ENCODE measurements at regions not wholly inside any gene's neighbourhood (a gene's known extent, or its start where the extent isn't known, plus 50 kb on each side); places are given as distances from the start of the nearest gene placed in this dataset.

DNA sequence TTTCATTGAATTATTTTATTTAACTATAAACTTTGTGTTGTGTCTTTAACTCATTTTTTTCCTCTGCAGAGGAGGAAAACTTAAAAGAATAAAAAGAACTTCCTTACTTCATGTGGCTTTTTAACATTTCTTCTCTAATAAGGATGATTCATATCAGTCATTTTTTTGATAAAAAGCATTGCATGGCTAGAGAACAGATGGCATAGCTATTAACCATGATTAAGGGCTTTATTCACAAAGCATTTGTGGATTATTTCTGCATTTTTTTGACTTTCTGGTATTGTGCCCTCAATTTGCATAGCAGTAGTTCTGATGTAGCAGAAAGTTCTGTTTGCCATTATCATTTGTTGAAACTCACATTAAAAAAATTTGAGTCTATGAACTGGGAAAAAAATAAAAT, 540.8 kb downstream of the SI start:
- Histone ChIP-seq H3K36me3 (no peaks in the 10 kb centered on the region), H3K27ac (no peak overlapping the region), H3K4me1 (no peaks in the 10 kb centered on the region), H3K9me3 (peaks cover 0 to 2% of the 10 kb centered on the region in 2 donors), H3K4me3 (no peak overlapping the region), H3K27me3 (no peaks in the 10 kb centered on the region)
- intact Hi-C loops (cut with DNase I), result no loop called here
- no peak for TF ChIP-seq CTCF (IDR thresholded peaks at IDR 0.05)
- no peak for ATAC-seq
- no peak for DNase-seq

- no peak overlapping the region for H3K27ac ChIP-seq
- no peak for DNase-seq
- H3K4me1 ChIP-seq, result no peaks in the 10 kb centered on the region
- no peaks in the 10 kb centered on the region for H3K9me3 ChIP-seq
- intact Hi-C loops (cut with DNase I), result no loop called here
- H3K27me3 ChIP-seq, result no peaks in the 10 kb centered on the region
- TF ChIP-seq CTCF (IDR thresholded peaks at IDR 0.05), result no peak
- ATAC-seq, result no peak
- no peak overlapping the region for H3K4me3 ChIP-seq
- no peaks in the 10 kb centered on the region for H3K36me3 ChIP-seq
Observed at GRCh38 chr3:164533275-164533674, 545.0 kb downstream of the SI start.

- H3K4me1 ChIP-seq, result no peaks in the 10 kb centered on the region
- DNase-seq, result no peak
- peaks cover 0 to 12% of the 10 kb centered on the region in 2 donors for H3K9me3 ChIP-seq
- H3K27me3 ChIP-seq, result no peaks in the 10 kb centered on the region
- no peak overlapping the region for H3K4me3 ChIP-seq
- ATAC-seq, result no peak
- intact Hi-C loops (cut with DNase I), result no loop called here
- no peak for TF ChIP-seq CTCF (IDR thresholded peaks at IDR 0.05)
- no peak overlapping the region for H3K27ac ChIP-seq
- no peaks in the 10 kb centered on the region for H3K36me3 ChIP-seq
Observed at GRCh38 chr3:164526250-164526649, 552.0 kb downstream of the SI start.

GRCh38 chr3:164524201-164524600, 554.1 kb downstream of the SI start:
- H3K9me3 ChIP-seq, result peaks cover 0 to 28% of the 10 kb centered on the region in 2 donors
- no peak overlapping the region for H3K27ac ChIP-seq
- H3K27me3 ChIP-seq, result no peaks in the 10 kb centered on the region
- no peak for TF ChIP-seq CTCF (IDR thresholded peaks at IDR 0.05)
- H3K4me1 ChIP-seq, result no peaks in the 10 kb centered on the region
- DNase-seq (no peak), ATAC-seq (no peak)
- no peaks in the 10 kb centered on the region for H3K36me3 ChIP-seq
- H3K4me3 ChIP-seq, result no peak overlapping the region
- intact Hi-C loops (cut with DNase I), result no loop called here

DNA sequence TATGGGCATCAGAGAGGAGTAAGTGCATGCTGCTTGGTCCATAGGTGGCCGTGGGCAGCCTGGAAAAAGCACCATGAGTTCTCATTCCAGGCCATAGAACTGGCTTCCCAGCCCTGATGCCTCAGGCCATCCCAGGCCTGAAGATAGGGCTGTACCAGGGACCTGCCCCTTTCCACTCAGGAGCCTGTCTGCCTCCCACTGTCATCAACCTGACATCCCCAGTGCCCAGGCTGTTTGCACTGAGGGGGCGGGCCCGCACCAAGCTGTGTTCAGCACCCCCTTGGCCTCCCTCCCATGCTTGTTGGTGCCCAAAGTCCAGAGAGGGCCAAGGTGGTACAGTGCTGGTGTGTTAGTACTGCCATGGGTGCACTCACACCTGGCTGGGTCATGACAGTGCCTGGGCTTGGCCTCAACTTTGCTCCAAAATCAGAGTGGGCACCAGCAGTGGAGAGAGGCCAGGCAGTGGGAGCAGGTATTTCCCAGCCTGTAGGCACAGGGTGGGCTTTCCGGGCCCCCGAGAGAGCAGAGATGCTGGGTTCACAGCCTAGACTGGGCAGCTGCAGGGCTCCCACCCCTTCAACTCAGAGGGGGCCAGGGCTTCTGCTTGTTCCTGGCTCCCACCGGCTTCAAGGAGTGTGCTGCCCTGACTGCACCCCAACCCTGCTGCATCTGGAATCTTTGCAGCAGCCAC, 556.1 kb downstream of the SI start:
- Histone ChIP-seq H3K27ac (no peak overlapping the region), H3K4me3 (no peak overlapping the region), H3K4me1 (no peaks in the 10 kb centered on the region), H3K9me3 (peaks cover 0 to 34% of the 10 kb centered on the region in 2 donors), H3K27me3 (no peaks in the 10 kb centered on the region), H3K36me3 (no peaks in the 10 kb centered on the region)
- ATAC-seq, result no peak
- DNase-seq, result peak in 1 of 4 donors; percentile 47
- TF ChIP-seq CTCF (IDR thresholded peaks at IDR 0.05), result no peak
- intact Hi-C loops (cut with DNase I), result no loop called here

All from left lung (tissue), 4 donors.